Panc1 (cell line): ENCODE measurements at regions not wholly inside any gene's neighbourhood (a gene's known extent, or its start where the extent isn't known, plus 50 kb on each side); places are given as distances from the start of the nearest gene placed in this dataset.
A peak's percentile ranks its signal among the peaks of the same experiment; 100 is the strongest.

Source experiments
- ATAC-seq: fragments of 200-7000 bp; cut with Tn5 transposase; 2 replicates; pipeline ENCODE4 v1.9.1; 2020; ENCODE audit warnings: mild to moderate bottlenecking, moderate library complexity
- BruUV-seq: library from RNA; stranded (reverse); fragments of 400-500 nt; replicated peaks from 2 replicates; lab custom pipeline; 2021; lab: Mats Ljungman, UMichigan
- CTCF ChIA-PET: fragments of 300-600 bp; sonication (Branson Sonifier 250); formaldehyde crosslinking; loops from one replicate; lab custom pipeline; 2022; ENCODE audit warnings: antibody characterized with exemption; lab: Charles Lee
- POLR2A ChIA-PET: fragments of 300-600 bp; sonication (Branson Sonifier 250); formaldehyde crosslinking; loops from one replicate; lab custom pipeline; 2022; ENCODE audit warnings: antibody characterized with exemption; lab: Charles Lee
- DNase-seq: peaks from one replicate; pipeline ENCODE4 v3.0.0-alpha.2; 2010; ENCODE audit warnings: low read depth, low spot score
- H3K27ac ChIP-seq: 2 replicates; pipeline ENCODE4 v1.5.1; 2011; ENCODE audit warnings: mild to moderate bottlenecking, low read length, inconsistent platforms
- H3K27me3 ChIP-seq: fragments of 200-500 bp; sonication (Bioruptor generic); 2 replicates; pipeline ENCODE4 v1.6.0; 2014; ENCODE audit warnings: low read length, inconsistent platforms; ENCODE audit not compliant: control insufficient read depth, insufficient read depth
- H3K36me3 ChIP-seq: fragments of 200-500 bp; sonication (Bioruptor generic); 2 replicates; pipeline ENCODE4 v1.5.1; 2014; ENCODE audit warnings: inconsistent platforms, mild to moderate bottlenecking, low read length, moderate library complexity; ENCODE audit not compliant: control insufficient read depth, insufficient read depth
- H3K4me1 ChIP-seq: 2 replicates; pipeline ENCODE4 v1.5.1; 2011; ENCODE audit warnings: inconsistent platforms, mild to moderate bottlenecking, low read length, moderate library complexity; ENCODE audit not compliant: control insufficient read depth, insufficient read depth
- H3K4me3 ChIP-seq, 2 experiments: 2 replicates each; pipeline ENCODE4 v1.5.1; 2011 to 2012; ENCODE audit warnings: low read depth in 2 of 2, low read length in 2 of 2, mild to moderate bottlenecking in 2 of 2, inconsistent platforms in 1 of 2, moderate library complexity in 1 of 2
- H3K9me3 ChIP-seq: fragments of 200-500 bp; sonication (Bioruptor generic); 2 replicates; pipeline ENCODE4 v1.5.1; 2014; ENCODE audit warnings: low read depth, mild to moderate bottlenecking, inconsistent platforms, low read length, moderate library complexity; ENCODE audit not compliant: control insufficient read depth, insufficient read depth
- CTCF ChIP-seq: fragments of 450-650 bp; IDR thresholded peaks from 2 replicates; pipeline ENCODE4 v1.5.1; 2017; ENCODE audit warnings: mild to moderate bottlenecking
- POLR2AphosphoS5 ChIP-seq: IDR thresholded peaks from 2 replicates; pipeline ENCODE4 v1.6.1; 2012; ENCODE audit warnings: mild to moderate bottlenecking, low read depth, low read length, moderate library complexity
- REST ChIP-seq, 2 experiments: IDR thresholded peaks; 2 replicates each; pipeline ENCODE4 v1.6.1; 2011 to 2012; ENCODE audit warnings: low read depth in 2 of 2, control low read depth in 1 of 2, low read length in 1 of 2, mild to moderate bottlenecking in 1 of 2, moderate library complexity in 1 of 2; ENCODE audit not compliant: insufficient read depth in 1 of 2
- SIN3A ChIP-seq: IDR thresholded peaks from 2 replicates; pipeline ENCODE4 v1.6.1; 2012; ENCODE audit warnings: low read depth, mild to moderate bottlenecking, low read length, moderate library complexity, borderline replicate concordance; ENCODE audit not compliant: insufficient read depth
- TCF7L2 ChIP-seq: IDR thresholded peaks from 2 replicates; pipeline ENCODE4 v1.6.1; 2011; ENCODE audit warnings: mild to moderate bottlenecking, low read depth, low read length, inconsistent platforms
- in situ Hi-C: cut with HindIII; loops from 2 replicates; pipeline ENCODE4 v1.10.0; 2016; ENCODE audit warnings: low sequenced_read_pairs, low pct_unique_long_range_greater_than_20kb
- intact Hi-C: fragments of 100-400 bp; cut with micrococcal nuclease; formaldehyde crosslinking; loops from one replicate; pipeline ENCODE4 v1.10.0; 2022; ENCODE audit not compliant: unreplicated experiment

GRCh38 chr15:70200511-70201424 is 103.1 kb upstream of the TLE3 start:
- ChIA-PET POLR2A (no interaction called here), CTCF (no interaction called here)
- no peaks in the 10 kb centered on the region for H3K27me3 ChIP-seq
- intact Hi-C loops (no loop called here), in situ Hi-C loops (no loop called here)
- BruUV-seq: no TSS peak
- H3K27ac ChIP-seq: no peak overlapping the region
- H3K4me1 ChIP-seq: peaks cover 19% of the 10 kb centered on the region
- no peaks in the 10 kb centered on the region for H3K9me3 ChIP-seq
- no peak for DNase-seq
- H3K4me3 ChIP-seq: no peak overlapping the region
- no peak for ATAC-seq
- no peaks in the 10 kb centered on the region for H3K36me3 ChIP-seq
- TF ChIP-seq POLR2AphosphoS5: no peak

GRCh38 chr15:70199540-70200410 is 102.1 kb upstream of the TLE3 start:
- ATAC-seq: no peak
- intact Hi-C loops (no loop called here), in situ Hi-C loops (no loop called here)
- no TSS peak for BruUV-seq
- no peaks in the 10 kb centered on the region for H3K9me3 ChIP-seq
- DNase-seq: no peak
- no peaks in the 10 kb centered on the region for H3K27me3 ChIP-seq
- H3K4me3 ChIP-seq: no peak overlapping the region
- H3K27ac ChIP-seq: peak overlapping the region; percentile 17; the same call in 1 of the 2 replicates
- ChIA-PET POLR2A (no interaction called here), CTCF (no interaction called here)
- peaks cover 28% of the 10 kb centered on the region for H3K4me1 ChIP-seq
- no peaks in the 10 kb centered on the region for H3K36me3 ChIP-seq
- TF ChIP-seq REST (IDR thresholded peaks at IDR 0.05; ENCODE audit: insufficient read depth in 1 of 2, low read depth in 2 of 2, low read length in 1 of 2): no peak
- TF ChIP-seq TCF7L2: no peak
- no peak for TF ChIP-seq CTCF
- TF ChIP-seq SIN3A: no peak
